Osteocyte (in vitro differentiated cells): ENCODE measurements at regions not wholly inside any gene's neighbourhood (a gene's known extent, or its start where the extent isn't known, plus 50 kb on each side); places are given as distances from the start of the nearest gene placed in this dataset.
"Not testable (repeated sequence)": the region's sequence is repeated elsewhere in the genome, so short reads cannot be mapped to it uniquely, and the experiment has no call there.

Experiments used
- DNase-seq: peaks from one replicate; pipeline ENCODE4 v3.0.0; 2021; ENCODE audit warnings: mixed read lengths; ENCODE audit not compliant: unreplicated experiment; ENCODE audit errors: extremely low spot score
- H3K27ac Mint-ChIP-seq: one replicate; pipeline ENCODE4 v1.8.0; 2021; ENCODE audit warnings: mild to moderate bottlenecking, mixed read lengths; ENCODE audit not compliant: unreplicated experiment
- H3K27me3 Mint-ChIP-seq: one replicate; pipeline ENCODE4 v1.8.0; 2021; ENCODE audit warnings: mixed read lengths; ENCODE audit not compliant: unreplicated experiment
- H3K36me3 Mint-ChIP-seq: one replicate; pipeline ENCODE4 v1.8.0; 2021; ENCODE audit warnings: mixed read lengths; ENCODE audit not compliant: unreplicated experiment
- H3K4me1 Mint-ChIP-seq: one replicate; pipeline ENCODE4 v1.8.0; 2021; ENCODE audit warnings: mixed read lengths; ENCODE audit not compliant: unreplicated experiment
- H3K4me3 Mint-ChIP-seq: one replicate; pipeline ENCODE4 v1.8.0; 2021; ENCODE audit warnings: mild to moderate bottlenecking, moderate library complexity, mixed read lengths; ENCODE audit not compliant: unreplicated experiment
- H3K9me3 Mint-ChIP-seq: one replicate; pipeline ENCODE4 v1.8.0; 2021; ENCODE audit warnings: mixed read lengths; ENCODE audit not compliant: unreplicated experiment
- CTCF ChIP-seq: fragments of 200-600 bp; sonication (generic); IDR thresholded peaks from 2 replicates; pipeline ENCODE4 v1.5.0; 2021; ENCODE audit warnings: antibody characterized with exemption, mild to moderate bottlenecking, moderate library complexity

GRCh38 chr4:169898095-169898494 is 128.1 kb downstream of the MFAP3L start:
- no peak for DNase-seq
- no peaks in the 10 kb centered on the region for H3K4me1 Mint-ChIP-seq
- no peaks in the 10 kb centered on the region for H3K27me3 Mint-ChIP-seq
- H3K9me3 Mint-ChIP-seq, result no peaks in the 10 kb centered on the region
- no peak for TF ChIP-seq CTCF
- no peak overlapping the region for H3K4me3 Mint-ChIP-seq
- H3K36me3 Mint-ChIP-seq, result no peaks in the 10 kb centered on the region
- H3K27ac Mint-ChIP-seq, result no peak overlapping the region

GRCh38 chr4:169894767-169895166 is 131.4 kb downstream of the MFAP3L start:
- H3K4me3 Mint-ChIP-seq, H3K27me3 Mint-ChIP-seq, DNase-seq, H3K4me1 Mint-ChIP-seq, H3K9me3 Mint-ChIP-seq, H3K27ac Mint-ChIP-seq, H3K36me3 Mint-ChIP-seq: not testable (repeated sequence)

DNA sequence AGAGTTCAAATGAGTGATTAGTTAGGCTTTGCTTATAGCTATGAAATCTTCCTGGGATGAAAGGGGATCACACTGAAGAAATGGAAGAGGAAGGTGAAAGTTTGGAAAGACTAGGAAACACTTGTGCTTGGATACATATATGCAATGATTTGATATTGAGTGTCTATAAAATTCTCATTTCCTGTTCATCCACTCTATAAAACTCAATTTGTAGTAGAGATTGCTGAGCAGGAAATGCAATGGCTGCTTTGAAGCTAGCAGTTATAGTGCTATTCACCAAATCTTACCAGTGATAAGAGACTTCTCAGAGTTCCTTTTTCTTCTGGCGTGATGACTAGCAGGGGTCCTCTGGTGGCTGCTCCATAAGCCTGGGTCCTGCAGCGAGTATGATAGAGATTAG is 128.1 kb upstream of the HPF1 start:
- no peak for DNase-seq
- no peak overlapping the region for H3K4me3 Mint-ChIP-seq
- no peaks in the 10 kb centered on the region for H3K36me3 Mint-ChIP-seq
- no peaks in the 10 kb centered on the region for H3K27me3 Mint-ChIP-seq
- no peaks in the 10 kb centered on the region for H3K9me3 Mint-ChIP-seq
- no peaks in the 10 kb centered on the region for H3K4me1 Mint-ChIP-seq
- TF ChIP-seq CTCF, result no peak
- no peak overlapping the region for H3K27ac Mint-ChIP-seq

DNA sequence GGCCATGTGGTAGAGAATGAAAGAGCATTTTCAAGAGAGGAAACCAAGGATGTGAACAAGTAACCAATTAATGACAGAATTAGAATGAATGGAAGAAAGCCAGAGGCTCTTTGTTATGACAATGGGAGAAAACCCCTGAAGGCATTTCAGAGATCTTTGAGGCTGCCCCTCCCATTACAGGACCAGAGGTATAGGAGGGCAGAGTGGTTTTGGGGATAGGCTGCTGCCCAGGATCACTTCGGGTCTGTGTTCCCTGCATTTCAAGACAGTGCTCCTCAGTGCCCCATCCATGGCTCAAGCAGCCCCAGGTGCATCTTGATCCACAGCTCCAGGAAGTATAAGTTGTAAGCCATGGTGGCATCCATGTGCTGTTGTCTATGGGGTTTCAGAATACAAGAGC is 124.0 kb upstream of the HPF1 start:
- Mint-ChIP-seq H3K4me3 (no peak overlapping the region), H3K27ac (no peak overlapping the region), H3K27me3 (no peaks in the 10 kb centered on the region), H3K9me3 (no peaks in the 10 kb centered on the region), H3K4me1 (no peaks in the 10 kb centered on the region), H3K36me3 (no peaks in the 10 kb centered on the region)
- TF ChIP-seq CTCF, result no peak
- DNase-seq, result no peak

- no peak for TF ChIP-seq CTCF
These were observed 112.8 kb upstream of the HPF1 start for GRCh38 chr4:169870507-169870906.

GRCh38 chr4:169869490-169869889 is 111.7 kb upstream of the HPF1 start:
- H3K36me3 Mint-ChIP-seq, result no peaks in the 10 kb centered on the region
- H3K4me1 Mint-ChIP-seq, result no peaks in the 10 kb centered on the region
- no peak overlapping the region for H3K4me3 Mint-ChIP-seq
- H3K27ac Mint-ChIP-seq, result no peak overlapping the region
- no peak for DNase-seq
- no peaks in the 10 kb centered on the region for H3K9me3 Mint-ChIP-seq
- H3K27me3 Mint-ChIP-seq, result peaks cover 5% of the 10 kb centered on the region
- TF ChIP-seq CTCF, result no peak

More at GRCh38 chr4:169870507-169870906, 112.8 kb upstream of the HPF1 start:
- Mint-ChIP-seq H3K9me3 (no peaks in the 10 kb centered on the region), H3K27ac (no peak overlapping the region), H3K27me3 (peaks cover 5% of the 10 kb centered on the region), H3K4me3 (no peak overlapping the region), H3K4me1 (no peaks in the 10 kb centered on the region), H3K36me3 (no peaks in the 10 kb centered on the region)
- no peak for DNase-seq
